ENCODE measurements at regions not wholly inside any gene's neighbourhood (a gene's known extent, or its start where the extent isn't known, plus 50 kb on each side); places are given as distances from the start of the nearest gene placed in this dataset.

- TF ChIP-seq CTCF (IDR thresholded peaks at IDR 0.05) (no peak), POLR2A (IDR thresholded peaks at IDR 0.05) (no peak)
These were observed 315.7 kb upstream of the NT5E start for GRCh38 chr6:85134172-85134571.
